ENCODE measurements at regions not wholly inside any gene's neighbourhood (a gene's known extent, or its start where the extent isn't known, plus 50 kb on each side); places are given as distances from the start of the nearest gene placed in this dataset.

- DNase-seq: no peak
Measured at GRCh38 chr2:144280009-144280408, 239.9 kb downstream of the ZEB2 start.

- DNase-seq: no peak
Measured at GRCh38 chr2:144279165-144279564, 240.8 kb downstream of the ZEB2 start.

GRCh38 chr2:144277622-144278354 lies 242.1 kb downstream of the ZEB2 start:
- DNase-seq: no peak

GRCh38 chr2:144275340-144275739 lies 244.6 kb downstream of the ZEB2 start:
- no peak for DNase-seq

DNA sequence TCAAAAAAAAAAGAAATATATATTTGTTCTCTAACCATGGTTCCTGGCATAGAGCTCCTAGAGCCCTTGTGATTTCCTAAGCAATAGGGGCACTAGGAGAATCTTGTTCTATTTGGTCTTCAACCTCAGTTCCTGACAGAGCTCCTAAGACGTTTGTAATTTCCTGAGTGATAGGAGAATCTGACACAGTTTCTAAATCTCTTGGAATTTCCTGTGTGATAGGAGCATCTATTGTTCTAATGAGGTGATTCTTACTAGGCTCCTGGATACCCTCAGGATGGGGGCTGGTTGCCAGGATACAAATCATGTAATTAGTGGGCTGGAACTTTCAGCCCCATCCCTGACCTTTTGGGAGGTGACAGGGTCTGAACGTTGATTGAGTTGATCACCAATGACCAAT lies 245.8 kb downstream of the ZEB2 start:
- no peak for DNase-seq

- DNase-seq: no peak
Measured at GRCh38 chr2:144270951-144271350, 249.0 kb downstream of the ZEB2 start.

- DNase-seq: no peak
Measured at GRCh38 chr2:144268036-144268678, 251.8 kb downstream of the ZEB2 start.

DNA sequence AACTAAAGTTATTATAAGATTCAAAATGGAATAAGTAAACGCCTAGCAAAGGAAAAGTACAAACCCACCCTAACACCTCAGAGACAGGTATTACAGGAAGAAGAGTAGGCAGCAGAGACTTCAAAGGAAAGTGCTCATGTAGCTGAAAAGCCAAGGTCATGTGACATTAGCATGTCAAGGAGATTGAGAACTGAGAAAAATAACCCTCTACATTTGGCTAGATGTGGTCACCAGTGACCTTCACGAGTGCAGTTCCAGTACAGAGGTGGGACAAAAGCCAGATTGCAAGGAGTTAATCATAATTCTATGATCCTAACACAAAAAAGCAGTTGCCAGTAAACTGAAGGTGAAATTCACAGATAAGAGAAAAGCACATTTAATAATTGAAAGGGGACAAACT lies 252.7 kb downstream of the ZEB2 start:
- DNase-seq: no peak

- no peak for DNase-seq
Measured at GRCh38 chr2:144265654-144266053, 254.3 kb downstream of the ZEB2 start.

- DNase-seq: no peak
Measured at GRCh38 chr2:144261966-144262365, 258.0 kb downstream of the ZEB2 start.

GRCh38 chr2:144261336-144261735 lies 258.6 kb downstream of the ZEB2 start:
- DNase-seq: no peak

GRCh38 chr2:144259332-144259731 lies 260.6 kb downstream of the ZEB2 start:
- no peak for DNase-seq

DNA sequence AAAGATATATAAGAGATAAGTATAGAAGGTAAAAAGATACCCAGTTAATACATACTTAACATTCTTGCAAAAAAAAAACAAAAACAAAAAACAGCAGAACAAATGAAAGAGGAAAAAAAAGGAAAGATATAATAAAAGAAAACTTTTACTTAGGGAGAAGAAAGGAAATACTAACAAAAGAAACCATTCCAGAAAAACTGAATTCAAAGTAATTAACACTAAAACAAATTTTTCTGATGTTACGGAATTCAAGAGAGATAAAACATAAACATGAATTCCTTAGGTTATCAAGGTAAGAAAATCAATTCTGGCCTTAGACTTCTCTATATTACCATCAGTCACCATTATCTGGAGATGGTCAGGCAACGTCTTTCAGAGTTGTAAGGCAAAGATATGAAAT lies 261.8 kb downstream of the ZEB2 start:
- DNase-seq: no peak

- DNase-seq: no peak
Measured at GRCh38 chr2:144256996-144257707, 262.8 kb downstream of the ZEB2 start.

DNA sequence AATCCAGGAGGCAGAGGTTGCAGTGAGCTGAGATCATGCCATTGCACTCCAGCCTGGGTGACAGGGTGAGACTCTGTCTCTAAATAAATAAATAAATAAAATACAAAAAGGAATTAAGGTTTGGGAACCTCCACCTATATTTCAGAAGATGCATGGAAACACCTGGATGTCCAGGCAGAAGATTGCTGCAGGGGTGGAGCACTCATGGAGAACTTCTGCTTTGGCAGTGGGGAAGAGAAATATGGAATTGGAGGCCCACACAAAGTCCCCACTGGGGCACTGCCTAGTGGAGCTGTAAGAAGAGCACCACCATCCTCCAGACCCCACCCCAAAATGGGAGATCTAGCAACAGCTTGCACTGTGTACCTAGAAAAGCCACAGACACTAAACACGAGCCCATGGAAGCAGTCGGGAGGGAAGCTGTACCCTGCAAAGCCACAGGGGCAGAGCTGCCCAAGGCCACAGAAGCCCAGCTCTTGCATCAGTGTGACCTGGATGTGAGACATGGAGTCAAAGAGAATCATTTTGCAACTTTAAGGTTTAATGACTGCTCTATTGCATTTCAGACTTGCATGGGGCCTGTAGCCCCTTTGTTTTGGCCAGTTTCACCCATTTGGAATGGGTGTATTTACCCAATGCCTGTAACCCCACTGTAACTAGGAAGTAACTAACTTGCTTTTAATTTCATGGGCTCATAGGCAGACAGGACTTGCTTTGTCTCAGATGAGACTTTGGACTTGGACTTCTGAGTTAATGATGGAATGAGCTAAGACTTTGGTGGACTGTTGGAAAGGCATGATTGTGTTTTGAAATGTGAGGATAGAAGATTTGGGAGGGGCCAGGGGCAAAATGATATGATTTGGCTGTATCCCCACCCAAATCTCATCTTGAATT lies 265.3 kb downstream of the ZEB2 start:
- DNase-seq: no peak

GRCh38 chr2:144253743-144254142 lies 266.2 kb downstream of the ZEB2 start:
- no peak for DNase-seq

- no peak for DNase-seq
Measured at GRCh38 chr2:144252694-144253093, 267.2 kb downstream of the ZEB2 start.

GRCh38 chr2:144249035-144249637 lies 270.8 kb downstream of the ZEB2 start:
- no peak for DNase-seq

GRCh38 chr2:144248350-144249034 lies 271.4 kb downstream of the ZEB2 start:
- DNase-seq: no peak

- DNase-seq: no peak
Measured at GRCh38 chr2:144244938-144245337, 275.0 kb downstream of the ZEB2 start.

DNA sequence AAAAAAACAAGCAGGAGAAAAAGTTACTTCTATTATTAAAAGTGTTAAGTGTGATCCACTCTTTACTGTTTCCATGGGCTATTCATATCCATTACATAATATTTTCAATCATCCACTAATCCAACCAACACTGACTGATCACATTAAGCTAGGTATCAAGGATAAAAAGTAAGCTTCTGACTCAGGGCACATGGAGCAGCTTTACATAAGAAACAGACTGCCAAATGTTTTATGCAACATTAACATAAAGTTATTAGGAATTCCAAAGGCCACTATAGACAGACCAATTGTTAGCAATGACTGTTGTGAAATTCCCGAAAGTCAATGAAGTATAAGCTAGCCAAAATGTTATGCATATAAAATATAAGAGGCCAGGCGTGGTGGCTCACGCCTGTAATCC lies 277.6 kb downstream of the ZEB2 start:
- DNase-seq: no peak

- no peak for DNase-seq
Measured at GRCh38 chr2:144241801-144242200, 278.1 kb downstream of the ZEB2 start.

Measured in NCI-H774 (cell line).